H1 (cell line): ENCODE measurements at regions not wholly inside any gene's neighbourhood (a gene's known extent, or its start where the extent isn't known, plus 50 kb on each side); places are given as distances from the start of the nearest gene placed in this dataset.

ENCODE experiments used
- CTCF ChIA-PET: fragments of 300-600 bp; sonication (Branson Sonifier 250); formaldehyde crosslinking; loops from one replicate; lab custom pipeline; 2021; ENCODE audit not compliant: partially characterized antibody; lab: Charles Lee
- POLR2A ChIA-PET: fragments of 300-600 bp; sonication (Branson Sonifier 250); formaldehyde crosslinking; loops from one replicate; lab custom pipeline; 2021; ENCODE audit warnings: inconsistent platforms; ENCODE audit not compliant: partially characterized antibody; lab: Charles Lee
- DNase-seq, 2 experiments: peaks; one replicate each; pipeline versions ENCODE4 v3.0.0 to v3.0.0-alpha.2; 2010 to 2022; ENCODE audit warnings: low spot score in 2 of 2, low read depth in 1 of 2, mixed read lengths in 1 of 2
- FAIRE-seq: peaks from 2 replicates; lab custom pipeline; 2011; peaks lifted over from hg19 to GRCh38; lab: Jason Lieb, UNC
- H2AFZ ChIP-seq: 2 replicates; pipeline ENCODE4 v1.8.1; 2012; ENCODE audit warnings: low read length, inconsistent platforms
- H2AK5ac ChIP-seq: 2 replicates; pipeline ENCODE4 v1.6.1; 2013; ENCODE audit warnings: low read depth, low read length
- H2BK120ac ChIP-seq: replicated peaks from 2 replicates; pipeline ENCODE3; 2013; ENCODE audit warnings: low read depth, low read length, inconsistent platforms
- H2BK12ac ChIP-seq: 2 replicates; pipeline ENCODE4 v1.6.1; 2013; ENCODE audit warnings: low read depth, low read length
- H2BK15ac ChIP-seq: 2 replicates; pipeline ENCODE4 v1.6.1; 2013; ENCODE audit warnings: low read length
- H2BK20ac ChIP-seq: 2 replicates; pipeline ENCODE4 v1.6.1; 2013; ENCODE audit warnings: low read length
- H2BK5ac ChIP-seq: 2 replicates; pipeline ENCODE4 v1.6.1; 2013; ENCODE audit warnings: low read depth, low read length
- H3K14ac ChIP-seq: 2 replicates; pipeline ENCODE4 v1.6.1; 2013; ENCODE audit warnings: inconsistent platforms; ENCODE audit not compliant: insufficient read length
- H3K18ac ChIP-seq: 2 replicates; pipeline ENCODE4 v1.6.1; 2013; ENCODE audit warnings: low read length; ENCODE audit errors: extremely low read depth
- H3K23ac ChIP-seq: 2 replicates; pipeline ENCODE4 v1.6.1; 2013; ENCODE audit warnings: inconsistent platforms; ENCODE audit not compliant: insufficient read length
- H3K23me2 ChIP-seq: 2 replicates; pipeline ENCODE4 v1.6.1; 2013; ENCODE audit warnings: low read depth, low read length
- H3K27ac ChIP-seq: 2 replicates; pipeline ENCODE4 v1.6.1; 2011; ENCODE audit warnings: low read depth, low read length, inconsistent platforms
- H3K27me3 ChIP-seq, 4 experiments: replicated peaks in 1 of 4; 1 replicate in 1 of 4; 2 replicates in 3 of 4; pipeline versions ENCODE4 v1.6.1 to v1.8.1; 2011 to 2013; ENCODE audit warnings: low read length in 3 of 4, mild to moderate bottlenecking in 3 of 4, inconsistent platforms in 2 of 4, mixed read lengths in 2 of 4, moderate library complexity in 1 of 4; ENCODE audit not compliant: control insufficient read depth in 3 of 4, insufficient read depth in 3 of 4; ENCODE audit errors: extremely low read depth in 1 of 4
- H3K36me3 ChIP-seq, 4 experiments: 2 replicates each; pipeline versions ENCODE4 v1.6.1 to v1.8.1; 2011 to 2013; ENCODE audit warnings: mild to moderate bottlenecking in 4 of 4, low read length in 3 of 4, moderate library complexity in 2 of 4, control low read depth in 1 of 4, inconsistent platforms in 1 of 4; ENCODE audit not compliant: insufficient read depth in 4 of 4, control insufficient read depth in 2 of 4
- H3K4ac ChIP-seq: replicated peaks from 2 replicates; pipeline ENCODE3; 2013; ENCODE audit warnings: low read length, low read depth, mixed read lengths, inconsistent platforms; ENCODE audit not compliant: insufficient read length
- H3K4me1 ChIP-seq, 4 experiments: replicated peaks in 1 of 4; 1 replicate in 1 of 4; 2 replicates in 3 of 4; pipeline versions ENCODE4 v1.6.1 to v1.8.1; 2011 to 2013; ENCODE audit warnings: low read length in 3 of 4, inconsistent platforms in 2 of 4, mixed read lengths in 1 of 4; ENCODE audit not compliant: insufficient read depth in 4 of 4, control insufficient read depth in 3 of 4
- H3K4me2 ChIP-seq, 2 experiments: 2 replicates each; pipeline versions ENCODE4 v1.6.1 to v1.8.1; 2011 to 2013; ENCODE audit warnings: low read depth in 2 of 2, low read length in 2 of 2, control low read depth in 1 of 2, inconsistent platforms in 1 of 2, mild to moderate bottlenecking in 1 of 2; ENCODE audit not compliant: insufficient read depth in 1 of 2
- H3K4me3 ChIP-seq, 4 experiments: fragments of 200-600, 300-600 bp in 1 of 4; sonication (generic), shearing (Covaris generic), sonication (Bioruptor Twin) in 1 of 4; 2 replicates each; pipeline versions ENCODE4 v1.5.1 to v1.8.1; 2011 to 2016; ENCODE audit warnings: low read length in 4 of 4, low read depth in 3 of 4, control low read depth in 2 of 4, inconsistent platforms in 2 of 4, mild to moderate bottlenecking in 2 of 4, mixed read lengths in 1 of 4, moderate library complexity in 1 of 4; ENCODE audit not compliant: insufficient read depth in 2 of 4; ENCODE audit errors: extremely low read depth in 1 of 4
- H3K56ac ChIP-seq: replicated peaks from 2 replicates; pipeline ENCODE3; 2013; ENCODE audit warnings: low read depth, mild to moderate bottlenecking, mixed read lengths, low read length, inconsistent platforms; ENCODE audit not compliant: insufficient read length
- H3K79me1 ChIP-seq: 2 replicates; pipeline ENCODE4 v1.6.1; 2013; ENCODE audit warnings: low read depth, low read length, control low read depth
- H3K79me2 ChIP-seq, 2 experiments: 2 replicates each; pipeline versions ENCODE4 v1.6.1 to v1.8.1; 2012 to 2013; ENCODE audit warnings: low read length in 2 of 2, mild to moderate bottlenecking in 2 of 2, inconsistent platforms in 1 of 2; ENCODE audit not compliant: insufficient read depth in 2 of 2, control insufficient read depth in 1 of 2
- H3K9ac ChIP-seq, 4 experiments: replicated peaks in 1 of 4; 1 replicate in 1 of 4; 2 replicates in 3 of 4; pipeline versions ENCODE4 v1.6.1 to v1.8.1; 2011 to 2013; ENCODE audit warnings: low read depth in 3 of 4, low read length in 3 of 4, control low read depth in 2 of 4, mild to moderate bottlenecking in 2 of 4, moderate library complexity in 2 of 4, inconsistent platforms in 1 of 4; ENCODE audit errors: extremely low read depth in 1 of 4
- H3K9me3 ChIP-seq, 2 experiments: 2 replicates each; pipeline versions ENCODE4 v1.6.1 to v1.8.1; 2012 to 2013; ENCODE audit warnings: mild to moderate bottlenecking in 2 of 2, moderate library complexity in 2 of 2, control low read depth in 1 of 2, inconsistent platforms in 1 of 2, low read depth in 1 of 2, low read length in 1 of 2, mixed read lengths in 1 of 2; ENCODE audit not compliant: insufficient read depth in 2 of 2
- H4K20me1 ChIP-seq, 2 experiments: replicated peaks in 1 of 2; 2 replicates each; pipeline versions ENCODE3 to v1.8.1; 2011 to 2013; ENCODE audit warnings: inconsistent platforms in 2 of 2, low read length in 2 of 2, mild to moderate bottlenecking in 1 of 2; ENCODE audit not compliant: insufficient read depth in 2 of 2, control insufficient read depth in 1 of 2
- H4K5ac ChIP-seq: 2 replicates; pipeline ENCODE4 v1.6.1; 2013; ENCODE audit warnings: low read length, low read depth, mixed read lengths, inconsistent platforms; ENCODE audit not compliant: insufficient read length
- H4K8ac ChIP-seq: 2 replicates; pipeline ENCODE4 v1.8.0; 2013; ENCODE audit warnings: mild to moderate bottlenecking, moderate library complexity, low read length, inconsistent platforms; ENCODE audit not compliant: insufficient read depth; ENCODE audit errors: extremely low read depth
- H4K91ac ChIP-seq: replicated peaks from 2 replicates; pipeline ENCODE3; 2013; ENCODE audit warnings: low read length, mixed read lengths, inconsistent platforms; ENCODE audit not compliant: insufficient read length
- CREB1 ChIP-seq: IDR thresholded peaks from 2 replicates; pipeline ENCODE4 v1.6.1; 2012; ENCODE audit warnings: inconsistent platforms
- EGR1 ChIP-seq: IDR thresholded peaks from 2 replicates; pipeline ENCODE4 v1.6.1; 2011; ENCODE audit warnings: low read depth, low read length, borderline replicate concordance
- WGBS, 2 experiments: shearing (Covaris generic) in 1 of 2; methylation state at CpG; one replicate each; pipeline versions ENCODE4 v1.1.6 to v1.1.7; 2013 to 2015; ENCODE audit warnings: low lambda C conversion rate in 2 of 2, mixed read lengths in 2 of 2, inconsistent platforms in 1 of 2, low coverage in 1 of 2, missing lambda C conversion rate in 1 of 2; ENCODE audit not compliant: insufficient replicate concordance in 2 of 2, insufficient coverage in 1 of 2, insufficient read length in 1 of 2; ENCODE audit errors: extremely low coverage in 1 of 2, missing lambda C conversion rate in 1 of 2; 5-methylcytosine and 5-hydroxymethylcytosine counted together

GRCh38 chr4:83923341-83923740 lies 387.4 kb downstream of the GPAT3 start:
- H3K27me3 ChIP-seq: no peaks in the 10 kb centered on the region
- DNase-seq: no peak
- H3K4ac ChIP-seq: no peak overlapping the region
- no peak overlapping the region for H3K18ac ChIP-seq
- no peak overlapping the region for H2BK15ac ChIP-seq
- no peak overlapping the region for H3K9ac ChIP-seq
- no peak overlapping the region for H3K56ac ChIP-seq
- no peaks in the 10 kb centered on the region for H3K79me2 ChIP-seq
- no peaks in the 10 kb centered on the region for H3K9me3 ChIP-seq
- no peak overlapping the region for H4K5ac ChIP-seq
- no peak overlapping the region for H3K4me2 ChIP-seq
- ChIA-PET CTCF (interaction anchor here (0.6 to 1.0 kb wide), 2 partner anchors 71 to 153 kb away, joined by 3 read pairs; no protein-coding TSS in a partner anchor), POLR2A (no interaction called here)
- H3K79me1 ChIP-seq: no peaks in the 10 kb centered on the region
- FAIRE-seq: no peak
- H4K8ac ChIP-seq: no peak overlapping the region
- H3K27ac ChIP-seq: no peak overlapping the region
- no peak overlapping the region for H4K91ac ChIP-seq
- H3K14ac ChIP-seq: no peak overlapping the region
- no peak overlapping the region for H3K4me3 ChIP-seq
- H3K23ac ChIP-seq: no peak overlapping the region
- no peak overlapping the region for H2BK20ac ChIP-seq
- H2BK12ac ChIP-seq: no peak overlapping the region
- H2AK5ac ChIP-seq: no peak overlapping the region
- no peaks in the 10 kb centered on the region for H4K20me1 ChIP-seq
- H3K36me3 ChIP-seq: no peaks in the 10 kb centered on the region
- H2BK120ac ChIP-seq: no peak overlapping the region
- H2AFZ ChIP-seq: no peak overlapping the region
- H2BK5ac ChIP-seq: no peak overlapping the region
- 84% methylated on average over 1 of the region's 1 CpG; no CpG with 5 or more reads in 1 of the 2 experiments for WGBS, 2 experiments
- no peaks in the 10 kb centered on the region; the same call in 1 of the 2 replicates for H3K23me2 ChIP-seq
- H3K4me1 ChIP-seq: peaks cover 0 to 11% (median 0%) of the 10 kb centered on the region in 4 experiments; a peak in 1 of 7 replicates
- TF ChIP-seq CREB1 (no peak), EGR1 (no peak)
